ENCODE measurements at regions not wholly inside any gene's neighbourhood (a gene's known extent, or its start where the extent isn't known, plus 50 kb on each side); places are given as distances from the start of the nearest gene placed in this dataset.

GRCh38 chr1:105362438-105362837 is 1612.7 kb downstream of the AMY1C start:
- no peak for TF ChIP-seq POLR2AphosphoS5 (IDR thresholded peaks at IDR 0.05; ENCODE audit: low read depth, low read length)
- no peak for TF ChIP-seq POLR2A (IDR thresholded peaks at IDR 0.05; ENCODE audit: low read depth, low read length)
- no peak for TF ChIP-seq SPI1 (IDR thresholded peaks at IDR 0.05; ENCODE audit: low read depth, low read length)
- no peak for TF ChIP-seq POU2F2 (IDR thresholded peaks at IDR 0.05; ENCODE audit: low read depth, low read length)
